Hepatocyte (in vitro differentiated cells): ENCODE measurements at regions not wholly inside any gene's neighbourhood (a gene's known extent, or its start where the extent isn't known, plus 50 kb on each side); places are given as distances from the start of the nearest gene placed in this dataset.

Experiments used
- DNase-seq: peaks from one replicate; pipeline ENCODE4 v3.0.0-alpha.2; 2016; ENCODE audit warnings: low spot score
- H2AFZ ChIP-seq: fragments of 200-600 bp; sonication (generic); 2 replicates; pipeline ENCODE4 v1.6.0; 2016; ENCODE audit warnings: antibody characterized with exemption, mild to moderate bottlenecking
- H3K27ac ChIP-seq: fragments of 200-600 bp; sonication (generic); 2 replicates; pipeline ENCODE4 v1.5.1; 2016; ENCODE audit warnings: mild to moderate bottlenecking
- H3K27me3 ChIP-seq: fragments of 200-600 bp; sonication (generic); 2 replicates; pipeline ENCODE4 v1.6.1; 2016
- H3K36me3 ChIP-seq: fragments of 200-600 bp; sonication (generic); replicated peaks from 2 replicates; pipeline ENCODE4 v1.5.1; 2016; ENCODE audit warnings: low read depth; ENCODE audit not compliant: insufficient read depth
- H3K4me1 ChIP-seq: fragments of 200-600 bp; sonication (generic); 2 replicates; pipeline ENCODE4 v1.5.1; 2016; ENCODE audit warnings: mild to moderate bottlenecking, moderate library complexity; ENCODE audit not compliant: insufficient read depth
- H3K4me2 ChIP-seq: fragments of 200-600 bp; sonication (generic); 2 replicates; pipeline ENCODE4 v1.6.0; 2016
- H3K4me3 ChIP-seq: fragments of 200-600 bp; sonication (generic); 2 replicates; pipeline ENCODE4 v1.5.1; 2016; ENCODE audit warnings: mild to moderate bottlenecking
- H3K79me2 ChIP-seq: fragments of 200-600 bp; sonication (generic); 2 replicates; pipeline ENCODE4 v1.6.0; 2017; ENCODE audit warnings: mild to moderate bottlenecking
- H3K9me2 ChIP-seq: fragments of 200-600 bp; sonication (generic); replicated peaks from 2 replicates; pipeline ENCODE4 v1.6.0; 2017; ENCODE audit warnings: mild to moderate bottlenecking; ENCODE audit not compliant: insufficient read depth
- H3K9me3 ChIP-seq: fragments of 200-600 bp; sonication (generic); 2 replicates; pipeline ENCODE4 v1.5.1; 2016; ENCODE audit warnings: low read depth, mild to moderate bottlenecking
- H4K20me1 ChIP-seq: fragments of 200-600 bp; sonication (generic); 2 replicates; pipeline ENCODE4 v1.6.0; 2016; ENCODE audit warnings: mild to moderate bottlenecking; ENCODE audit not compliant: insufficient read depth, poor library complexity, severe bottlenecking
- EZH2 ChIP-seq: fragments of 200-600 bp; sonication (generic); IDR thresholded peaks from 2 replicates; pipeline ENCODE4 v1.6.1; 2016; ENCODE audit warnings: antibody characterized with exemption, mild to moderate bottlenecking, borderline replicate concordance
- EZH2phosphoT487 ChIP-seq: fragments of 200-600 bp; sonication (generic); IDR thresholded peaks from one replicate; pipeline ENCODE4 v1.6.1; 2018; ENCODE audit warnings: antibody characterized with exemption, mild to moderate bottlenecking, low read depth, moderate library complexity; ENCODE audit not compliant: unreplicated experiment, severe bottlenecking
- WGBS: methylation state at CpG from one replicate; pipeline ENCODE4 v1.1.6; 2016; ENCODE audit warnings: low lambda C conversion rate; ENCODE audit errors: missing lambda C conversion rate; 5-methylcytosine and 5-hydroxymethylcytosine counted together
- TF ChIP-seq, protein P1 (sequence below): fragments of 200-600 bp; sonication (generic); IDR thresholded peaks from 2 replicates; pipeline ENCODE4 v1.5.1; 2016; ENCODE audit warnings: antibody characterized with exemption, mild to moderate bottlenecking; ENCODE audit not compliant: poor library complexity

DNA sequence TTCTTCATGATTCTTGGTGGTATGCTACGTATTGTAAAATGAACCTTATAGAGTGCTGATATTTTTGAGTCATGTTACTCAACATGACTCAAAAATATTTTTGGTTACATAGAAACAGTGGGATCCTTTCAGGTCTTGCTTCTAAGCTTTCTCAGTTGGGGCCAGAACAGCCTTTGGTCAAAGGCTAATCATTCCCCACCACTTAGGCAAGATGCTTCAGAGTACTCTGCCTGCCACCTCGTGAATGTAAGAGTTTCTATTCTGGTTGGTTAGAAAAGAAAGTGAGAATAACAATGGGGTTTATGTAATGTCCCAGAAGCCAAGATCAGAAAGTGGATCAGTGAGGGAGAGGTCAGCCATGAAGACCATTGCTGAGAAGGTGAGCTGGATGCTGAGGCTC lies 327.8 kb downstream of the TCERG1L start:
- TF ChIP-seq EZH2phosphoT487 = no peak
- TF ChIP-seq EZH2 = no peak
- TF ChIP-seq, protein P1, sequence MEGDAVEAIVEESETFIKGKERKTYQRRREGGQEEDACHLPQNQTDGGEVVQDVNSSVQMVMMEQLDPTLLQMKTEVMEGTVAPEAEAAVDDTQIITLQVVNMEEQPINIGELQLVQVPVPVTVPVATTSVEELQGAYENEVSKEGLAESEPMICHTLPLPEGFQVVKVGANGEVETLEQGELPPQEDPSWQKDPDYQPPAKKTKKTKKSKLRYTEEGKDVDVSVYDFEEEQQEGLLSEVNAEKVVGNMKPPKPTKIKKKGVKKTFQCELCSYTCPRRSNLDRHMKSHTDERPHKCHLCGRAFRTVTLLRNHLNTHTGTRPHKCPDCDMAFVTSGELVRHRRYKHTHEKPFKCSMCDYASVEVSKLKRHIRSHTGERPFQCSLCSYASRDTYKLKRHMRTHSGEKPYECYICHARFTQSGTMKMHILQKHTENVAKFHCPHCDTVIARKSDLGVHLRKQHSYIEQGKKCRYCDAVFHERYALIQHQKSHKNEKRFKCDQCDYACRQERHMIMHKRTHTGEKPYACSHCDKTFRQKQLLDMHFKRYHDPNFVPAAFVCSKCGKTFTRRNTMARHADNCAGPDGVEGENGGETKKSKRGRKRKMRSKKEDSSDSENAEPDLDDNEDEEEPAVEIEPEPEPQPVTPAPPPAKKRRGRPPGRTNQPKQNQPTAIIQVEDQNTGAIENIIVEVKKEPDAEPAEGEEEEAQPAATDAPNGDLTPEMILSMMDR = no peak
- H3K9me2 ChIP-seq = no peaks in the 10 kb centered on the region
- 75% methylated on average over 2 of the region's 2 CpGs for WGBS
- no peaks in the 10 kb centered on the region for H3K27me3 ChIP-seq
- no peak overlapping the region for H2AFZ ChIP-seq
- no peaks in the 10 kb centered on the region for H3K79me2 ChIP-seq
- H3K27ac ChIP-seq = no peak overlapping the region
- no peaks in the 10 kb centered on the region for H4K20me1 ChIP-seq
- DNase-seq = no peak
- no peak overlapping the region for H3K4me2 ChIP-seq
- no peak overlapping the region for H3K4me3 ChIP-seq
- H3K4me1 ChIP-seq = no peaks in the 10 kb centered on the region
- H3K9me3 ChIP-seq = no peaks in the 10 kb centered on the region
- H3K36me3 ChIP-seq = no peaks in the 10 kb centered on the region

DNA sequence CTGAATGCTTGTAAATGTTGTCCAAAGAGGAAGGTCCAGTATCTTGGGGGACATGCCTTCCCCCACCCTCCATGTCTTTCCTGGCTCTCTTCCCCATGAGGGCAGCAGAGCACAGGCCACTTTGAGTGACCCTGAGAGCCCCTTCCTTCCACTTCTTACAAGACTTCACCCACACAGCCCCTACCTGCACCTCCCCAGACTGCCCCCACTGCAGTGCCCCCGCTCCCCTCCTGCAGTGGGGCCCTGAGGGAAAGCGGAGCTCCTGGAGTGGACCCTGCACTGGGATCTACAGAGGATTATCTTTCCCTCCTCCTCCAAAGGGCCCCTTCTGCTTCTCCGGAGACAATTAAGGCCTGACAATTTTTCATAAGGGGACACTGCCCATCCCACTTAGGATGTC lies 326.8 kb downstream of the TCERG1L start:
- WGBS = 86% methylated on average over 3 of the region's 3 CpGs
- TF ChIP-seq EZH2 = no peak
- no peak for TF ChIP-seq EZH2phosphoT487
- TF ChIP-seq, protein P1 = no peak

DNA sequence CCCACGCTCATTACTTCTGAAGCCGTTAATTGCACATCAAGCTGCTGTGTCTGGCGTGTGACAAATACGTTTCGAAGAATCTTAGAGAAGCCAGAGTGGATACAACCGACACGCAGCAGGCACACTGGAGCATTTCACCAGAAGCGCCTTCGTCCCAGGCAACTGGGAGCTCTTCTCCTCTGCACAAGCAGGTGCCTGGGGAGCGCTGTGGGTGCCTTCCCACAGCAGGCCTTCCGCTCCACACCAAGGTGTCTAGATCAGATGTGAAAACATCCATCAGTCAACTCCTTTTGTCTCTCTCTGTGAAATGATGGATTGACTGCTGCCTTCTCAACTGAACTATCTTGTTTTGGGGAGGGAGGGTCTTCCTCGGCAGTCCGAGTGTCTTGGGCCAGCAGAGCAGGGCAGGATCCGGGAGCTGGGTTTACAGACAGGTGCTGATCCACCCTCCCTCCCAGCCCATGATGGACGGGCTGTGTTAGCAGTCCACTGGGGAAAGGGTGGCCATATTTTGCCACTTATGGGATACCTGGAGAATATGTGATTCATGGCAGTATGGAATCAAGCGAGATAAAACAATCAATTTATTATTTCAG lies 326.3 kb downstream of the TCERG1L start:
- Histone ChIP-seq H3K9me2 (no peaks in the 10 kb centered on the region), H3K4me1 (no peaks in the 10 kb centered on the region), H3K27me3 (no peaks in the 10 kb centered on the region), H3K4me2 (no peak overlapping the region), H3K36me3 (no peaks in the 10 kb centered on the region), H3K9me3 (no peaks in the 10 kb centered on the region), H2AFZ (no peak overlapping the region), H4K20me1 (no peaks in the 10 kb centered on the region), H3K4me3 (no peak overlapping the region), H3K27ac (no peak overlapping the region), H3K79me2 (no peaks in the 10 kb centered on the region)
- no peak for DNase-seq
- TF ChIP-seq, protein P1 = no peak
- TF ChIP-seq EZH2 (no peak), EZH2phosphoT487 (no peak)
- WGBS = 87% methylated on average over 16 of the region's 16 CpGs

More for the DNA sequence above, 326.8 kb downstream of the TCERG1L start:
- no peaks in the 10 kb centered on the region for H3K36me3 ChIP-seq
- no peak overlapping the region for H3K4me2 ChIP-seq
- no peak for DNase-seq
- H3K4me1 ChIP-seq = no peaks in the 10 kb centered on the region
- no peaks in the 10 kb centered on the region for H3K9me3 ChIP-seq
- no peak overlapping the region for H2AFZ ChIP-seq
- no peaks in the 10 kb centered on the region for H3K27me3 ChIP-seq
- H3K4me3 ChIP-seq = no peak overlapping the region
- no peaks in the 10 kb centered on the region for H4K20me1 ChIP-seq
- no peaks in the 10 kb centered on the region for H3K9me2 ChIP-seq
- no peak overlapping the region for H3K27ac ChIP-seq
- H3K79me2 ChIP-seq = no peaks in the 10 kb centered on the region

DNA sequence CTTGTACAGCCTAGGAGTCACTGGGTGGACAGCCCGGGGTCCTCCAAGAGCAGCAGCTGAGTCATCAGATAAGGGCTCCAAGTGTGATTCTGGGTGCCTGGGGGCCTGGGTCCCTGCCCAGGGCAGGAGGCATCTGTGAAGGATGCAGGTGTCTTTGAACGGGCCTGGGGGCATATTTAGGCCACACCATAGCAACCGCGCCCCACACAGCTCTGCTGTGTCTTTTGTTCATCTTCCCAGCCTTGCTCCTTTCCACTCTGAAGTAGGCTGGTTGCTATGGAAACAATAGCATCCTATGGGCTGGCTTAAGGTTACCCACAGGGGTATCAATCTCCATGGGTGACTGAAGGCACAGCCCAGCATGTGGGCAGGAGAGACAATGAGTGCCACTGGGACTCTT lies 324.7 kb downstream of the TCERG1L start:
- 88% methylated on average over 4 of the region's 4 CpGs for WGBS
- H3K36me3 ChIP-seq = no peaks in the 10 kb centered on the region

More for the DNA sequence above, 324.7 kb downstream of the TCERG1L start:
- no peaks in the 10 kb centered on the region for H3K9me3 ChIP-seq
- no peaks in the 10 kb centered on the region for H4K20me1 ChIP-seq
- H3K27me3 ChIP-seq = no peaks in the 10 kb centered on the region
- H2AFZ ChIP-seq = no peak overlapping the region
- no peaks in the 10 kb centered on the region for H3K79me2 ChIP-seq
- no peak for TF ChIP-seq EZH2
- TF ChIP-seq EZH2phosphoT487 = no peak
- TF ChIP-seq, protein P1 = no peak
- H3K4me2 ChIP-seq = no peak overlapping the region
- H3K27ac ChIP-seq = no peak overlapping the region
- no peak for DNase-seq
- no peak overlapping the region for H3K4me3 ChIP-seq
- H3K9me2 ChIP-seq = no peaks in the 10 kb centered on the region
- no peaks in the 10 kb centered on the region for H3K4me1 ChIP-seq
